Activated naive CD8-positive, alpha-beta T cell treated with anti-CD3 and anti-CD28 coated beads, Interleukin-2, amount 10 ng/mL, durations not matched to agents 7 days and 5 days (primary cell): ENCODE measurements at regions not wholly inside any gene's neighbourhood (a gene's known extent, or its start where the extent isn't known, plus 50 kb on each side); places are given as distances from the start of the nearest gene placed in this dataset.

Experiments used
- ATAC-seq: fragments of 150-1000 bp; cut with Tn5 transposase; one replicate; pipeline ENCODE4 v1.10.0; 2021; ENCODE audit warnings: low read depth, moderate library complexity
- POLR2A ChIA-PET: fragments of 350-600 bp; sonication (Branson Sonifier 250); formaldehyde crosslinking; loops from one replicate; lab custom pipeline; 2021; ENCODE audit warnings: antibody characterized with exemption; lab: Charles Lee
- DNase-seq: peaks from one replicate; pipeline ENCODE4 v3.0.0; 2021
- H3K27ac Mint-ChIP-seq: one replicate; pipeline ENCODE4 v1.8.0; 2022; ENCODE audit warnings: mild to moderate bottlenecking, mixed read lengths
- H3K27me3 Mint-ChIP-seq: one replicate; pipeline ENCODE4 v1.8.0; 2022; ENCODE audit warnings: mild to moderate bottlenecking, moderate library complexity, mixed read lengths
- H3K36me3 Mint-ChIP-seq: one replicate; pipeline ENCODE4 v1.8.0; 2021; ENCODE audit warnings: mild to moderate bottlenecking, mixed read lengths
- H3K4me1 Mint-ChIP-seq: one replicate; pipeline ENCODE4 v1.8.0; 2021; ENCODE audit warnings: mixed read lengths
- H3K4me3 Mint-ChIP-seq: one replicate; pipeline ENCODE4 v1.8.0; 2022; ENCODE audit warnings: mild to moderate bottlenecking, moderate library complexity, mixed read lengths
- H3K9me3 Mint-ChIP-seq: one replicate; pipeline ENCODE4 v1.8.0; 2021; ENCODE audit warnings: mixed read lengths

- ATAC-seq (no peak), DNase-seq (no peak)
- Mint-ChIP-seq H3K27me3 (peaks cover 2% of the 10 kb centered on the region), H3K4me3 (no peak overlapping the region), H3K9me3 (peaks cover 6% of the 10 kb centered on the region), H3K36me3 (no peaks in the 10 kb centered on the region), H3K27ac (no peak overlapping the region), H3K4me1 (peaks cover 4% of the 10 kb centered on the region)
- POLR2A ChIA-PET, result interaction anchor here (0.6 kb wide), 1 partner anchor 292 kb away, joined by 4 read pairs; no protein-coding TSS in a partner anchor
Measured at GRCh38 chr1:224791362-224791941, 138.0 kb upstream of the DNAH14 start.

DNA sequence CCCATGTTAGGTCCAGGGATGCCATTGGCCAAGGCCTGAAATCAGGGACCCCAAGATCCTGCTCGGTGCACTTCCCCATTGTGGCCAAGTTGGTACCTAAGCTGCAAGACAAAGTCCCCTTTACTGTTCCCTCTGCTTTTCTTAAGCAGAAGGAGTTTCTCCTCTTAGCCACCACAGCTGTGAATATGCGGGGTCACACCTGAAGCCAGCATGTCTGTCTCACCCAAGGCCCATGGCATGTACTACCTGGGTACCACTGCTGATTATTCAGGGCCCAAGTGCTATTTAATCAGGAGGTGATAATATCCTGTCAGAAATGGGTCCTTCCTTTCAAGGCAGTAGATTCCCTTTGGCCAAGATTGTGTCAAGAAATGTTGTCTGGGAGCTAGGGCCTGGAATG lies 133.9 kb upstream of the DNAH14 start:
- H3K27ac Mint-ChIP-seq, result no peak overlapping the region
- H3K4me3 Mint-ChIP-seq, result no peak overlapping the region
- DNase-seq (no peak), ATAC-seq (no peak)
- H3K9me3 Mint-ChIP-seq, result no peaks in the 10 kb centered on the region
- H3K4me1 Mint-ChIP-seq, result no peaks in the 10 kb centered on the region
- H3K27me3 Mint-ChIP-seq, result peaks cover 2% of the 10 kb centered on the region
- POLR2A ChIA-PET, result no interaction called here
- H3K36me3 Mint-ChIP-seq, result no peaks in the 10 kb centered on the region

DNA sequence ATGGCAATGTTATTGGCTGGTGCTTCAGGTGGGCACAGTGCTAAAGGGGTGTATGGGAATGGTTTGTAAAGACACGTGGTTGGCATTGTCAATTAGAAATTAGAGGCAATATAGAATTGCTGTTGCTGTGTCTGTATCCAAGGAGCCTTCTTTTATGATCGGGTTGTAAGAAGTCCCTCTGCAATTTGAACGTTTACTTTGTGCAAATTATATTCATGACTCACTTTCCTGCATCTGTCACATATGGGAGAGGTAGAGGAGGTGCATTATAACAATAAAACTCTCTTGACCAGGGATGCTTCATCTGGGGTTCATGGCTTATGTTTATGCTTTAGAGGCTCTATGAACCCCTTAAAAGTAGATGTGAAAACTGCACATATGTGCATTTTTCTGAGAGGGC lies 130.4 kb upstream of the DNAH14 start:
- peaks cover 1% of the 10 kb centered on the region for H3K9me3 Mint-ChIP-seq
- no peak for ATAC-seq
- H3K4me3 Mint-ChIP-seq, result no peak overlapping the region
- POLR2A ChIA-PET, result no interaction called here
- peaks cover 2% of the 10 kb centered on the region for H3K4me1 Mint-ChIP-seq
- H3K27ac Mint-ChIP-seq, result no peak overlapping the region
- H3K36me3 Mint-ChIP-seq, result no peaks in the 10 kb centered on the region
- no peaks in the 10 kb centered on the region for H3K27me3 Mint-ChIP-seq
- DNase-seq, result no peak

DNA sequence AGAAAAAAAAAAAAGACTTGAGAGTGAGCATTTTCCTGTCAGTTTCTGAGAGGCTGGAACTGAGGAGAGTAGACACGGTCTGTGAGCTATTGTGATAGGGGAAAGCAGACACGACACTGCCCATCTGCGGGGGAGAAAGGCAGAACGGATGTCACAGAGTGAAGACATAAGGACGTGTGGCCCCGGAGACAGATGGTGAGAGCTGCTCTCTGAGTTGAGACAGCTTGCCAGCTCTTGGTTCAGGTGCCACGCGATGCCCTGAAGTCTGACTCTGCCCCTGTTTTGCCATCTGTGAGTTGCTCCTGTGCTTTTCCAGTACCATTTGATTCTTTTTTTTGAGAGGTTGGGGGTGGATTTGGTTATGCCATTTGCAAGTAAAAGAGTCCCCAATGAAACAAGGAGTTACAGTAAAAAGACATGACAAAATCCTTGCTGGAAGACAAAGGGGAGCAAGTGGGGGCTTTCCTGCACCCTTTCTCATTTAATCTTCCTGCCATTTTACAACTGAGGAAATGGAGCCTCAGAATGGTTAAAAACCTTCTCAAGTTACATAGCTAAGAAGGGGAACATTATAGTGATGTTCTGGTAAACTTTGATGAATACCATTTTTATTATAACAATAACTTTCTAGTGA lies 128.9 kb upstream of the DNAH14 start:
- no peaks in the 10 kb centered on the region for H3K27me3 Mint-ChIP-seq
- H3K27ac Mint-ChIP-seq, result no peak overlapping the region
- ATAC-seq (no peak), DNase-seq (no peak)
- POLR2A ChIA-PET, result no interaction called here
- no peak overlapping the region for H3K4me3 Mint-ChIP-seq
- peaks cover 1% of the 10 kb centered on the region for H3K9me3 Mint-ChIP-seq
- no peaks in the 10 kb centered on the region for H3K36me3 Mint-ChIP-seq
- peaks cover 7% of the 10 kb centered on the region for H3K4me1 Mint-ChIP-seq

DNA sequence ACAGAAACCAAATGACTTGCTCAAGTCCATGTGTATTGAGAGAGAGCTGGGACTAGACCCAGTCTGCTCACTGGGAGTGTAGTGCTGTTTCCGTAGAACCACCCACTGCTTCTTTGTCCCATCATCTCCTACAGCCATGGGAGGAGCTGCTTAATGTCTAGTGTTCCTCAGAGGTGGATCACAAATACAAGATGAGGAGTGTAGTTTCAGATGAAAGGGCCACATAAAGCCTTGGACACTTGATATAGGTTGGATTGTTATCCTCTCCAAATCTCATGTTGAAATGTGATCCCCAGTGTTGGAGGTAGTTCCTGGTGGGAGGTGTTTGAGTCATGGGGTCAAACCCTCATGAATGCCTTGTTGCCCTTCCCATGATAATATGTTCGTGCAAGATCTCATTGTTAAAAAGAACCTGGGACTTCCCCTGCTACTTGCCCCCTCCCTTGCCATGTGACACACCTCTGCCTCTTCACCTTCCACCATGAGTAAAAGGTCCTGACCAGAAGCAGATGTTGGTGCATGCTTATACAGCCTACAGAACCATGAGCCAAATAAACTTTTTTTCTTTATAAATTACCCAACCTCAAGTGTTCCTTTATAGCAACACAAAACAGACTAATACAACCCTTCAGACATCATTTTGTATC lies 127.5 kb upstream of the DNAH14 start:
- no peak for ATAC-seq
- Mint-ChIP-seq H3K27me3 (peaks cover 2% of the 10 kb centered on the region), H3K4me1 (peaks cover 7% of the 10 kb centered on the region), H3K4me3 (no peak overlapping the region), H3K9me3 (peaks cover 1% of the 10 kb centered on the region), H3K27ac (no peak overlapping the region), H3K36me3 (no peaks in the 10 kb centered on the region)
- no peak for DNase-seq
- POLR2A ChIA-PET, result no interaction called here

GRCh38 chr1:224802617-224803016 lies 126.9 kb upstream of the DNAH14 start:
- no peak for ATAC-seq
- H3K36me3 Mint-ChIP-seq, result no peaks in the 10 kb centered on the region
- POLR2A ChIA-PET, result no interaction called here
- peaks cover 7% of the 10 kb centered on the region for H3K4me1 Mint-ChIP-seq
- no peak overlapping the region for H3K27ac Mint-ChIP-seq
- H3K4me3 Mint-ChIP-seq, result no peak overlapping the region
- H3K9me3 Mint-ChIP-seq, result peaks cover 1% of the 10 kb centered on the region
- peaks cover 2% of the 10 kb centered on the region for H3K27me3 Mint-ChIP-seq
- no peak for DNase-seq

DNA sequence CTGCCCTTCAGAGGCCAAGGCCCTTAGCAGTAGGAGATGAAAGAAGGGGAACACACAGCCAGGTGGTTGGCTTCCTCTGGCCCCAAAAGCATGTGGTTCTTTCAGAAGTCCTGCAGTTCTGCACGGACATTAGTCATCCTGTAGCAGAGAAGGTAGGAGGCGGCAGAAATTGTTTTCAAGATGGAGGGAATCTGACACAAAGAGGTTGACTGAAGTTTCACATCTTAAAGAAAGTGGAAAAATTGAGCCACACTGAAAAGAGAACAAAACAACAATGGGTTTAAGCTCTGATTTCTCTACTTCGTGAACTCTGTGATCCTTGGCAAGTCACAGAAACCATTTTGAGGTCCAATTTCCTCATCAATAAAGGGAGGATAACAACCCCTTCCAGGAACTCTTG lies 125.3 kb upstream of the DNAH14 start:
- Mint-ChIP-seq H3K4me1 (peaks cover 7% of the 10 kb centered on the region), H3K9me3 (peaks cover 1% of the 10 kb centered on the region), H3K27me3 (peaks cover 2% of the 10 kb centered on the region), H3K4me3 (no peak overlapping the region), H3K27ac (no peak overlapping the region), H3K36me3 (no peaks in the 10 kb centered on the region)
- ATAC-seq, result no peak
- POLR2A ChIA-PET, result no interaction called here
- DNase-seq, result no peak

DNA sequence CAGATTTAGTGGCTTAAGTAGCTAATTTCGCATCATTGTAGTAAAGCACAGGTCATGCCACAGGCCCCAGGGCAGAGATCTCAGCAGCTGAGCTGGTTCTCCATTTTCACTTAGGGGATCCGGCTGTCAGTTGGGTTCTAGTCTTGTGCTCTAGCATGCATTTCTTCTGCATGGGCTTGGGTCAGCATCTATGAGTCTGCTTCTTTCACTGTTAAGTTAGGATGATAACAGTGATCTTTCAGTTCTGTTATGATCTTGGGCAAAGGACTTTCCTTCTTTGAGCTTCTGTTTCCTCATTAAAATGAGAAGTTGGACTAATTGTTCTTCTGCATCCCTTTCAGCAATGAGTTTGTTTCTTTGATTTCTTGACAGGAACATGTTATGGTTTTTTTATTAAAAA lies 123.6 kb upstream of the DNAH14 start:
- Mint-ChIP-seq H3K27ac (no peak overlapping the region), H3K36me3 (no peaks in the 10 kb centered on the region), H3K4me1 (peaks cover 7% of the 10 kb centered on the region), H3K9me3 (peaks cover 3% of the 10 kb centered on the region), H3K4me3 (no peak overlapping the region), H3K27me3 (peaks cover 2% of the 10 kb centered on the region)
- DNase-seq (no peak), ATAC-seq (no peak)
- POLR2A ChIA-PET, result no interaction called here

DNA sequence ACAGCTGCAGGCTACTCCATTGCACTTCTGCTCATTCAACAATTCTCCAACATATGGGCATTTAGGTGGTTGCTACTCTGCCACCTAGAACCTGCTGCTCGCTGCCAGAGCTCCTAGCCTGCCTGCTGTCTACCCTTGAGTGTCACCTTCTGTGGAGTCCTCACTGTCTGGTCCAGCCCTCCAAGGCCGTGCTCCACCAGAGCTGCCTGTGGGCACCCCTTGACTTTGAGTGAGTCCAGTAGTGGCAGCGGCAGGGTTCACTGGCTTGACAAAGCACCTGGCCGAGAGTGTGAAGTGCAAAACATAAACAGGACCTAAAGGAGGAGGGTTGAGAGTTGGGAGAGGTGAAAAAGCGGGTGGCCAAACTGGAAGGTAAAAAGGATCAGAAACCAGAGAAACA lies 120.3 kb upstream of the DNAH14 start:
- H3K27me3 Mint-ChIP-seq, result peaks cover 2% of the 10 kb centered on the region
- peaks cover 6% of the 10 kb centered on the region for H3K9me3 Mint-ChIP-seq
- ATAC-seq (no peak), DNase-seq (no peak)
- no peak overlapping the region for H3K27ac Mint-ChIP-seq
- H3K36me3 Mint-ChIP-seq, result no peaks in the 10 kb centered on the region
- POLR2A ChIA-PET, result no interaction called here
- H3K4me3 Mint-ChIP-seq, result no peak overlapping the region
- peaks cover 4% of the 10 kb centered on the region for H3K4me1 Mint-ChIP-seq

GRCh38 chr1:224809613-224810012 lies 119.9 kb upstream of the DNAH14 start:
- H3K27me3 Mint-ChIP-seq, result peaks cover 2% of the 10 kb centered on the region
- no peak overlapping the region for H3K27ac Mint-ChIP-seq
- POLR2A ChIA-PET, result no interaction called here
- peaks cover 8% of the 10 kb centered on the region for H3K9me3 Mint-ChIP-seq
- ATAC-seq (no peak), DNase-seq (no peak)
- H3K4me3 Mint-ChIP-seq, result no peak overlapping the region
- no peaks in the 10 kb centered on the region for H3K36me3 Mint-ChIP-seq
- H3K4me1 Mint-ChIP-seq, result peaks cover 1% of the 10 kb centered on the region

- Mint-ChIP-seq H3K4me1 (no peaks in the 10 kb centered on the region), H3K36me3 (no peaks in the 10 kb centered on the region), H3K27ac (no peak overlapping the region), H3K4me3 (no peak overlapping the region), H3K27me3 (no peaks in the 10 kb centered on the region), H3K9me3 (peaks cover 8% of the 10 kb centered on the region)
- DNase-seq (no peak), ATAC-seq (no peak)
- POLR2A ChIA-PET, result no interaction called here
Measured at GRCh38 chr1:224811564-224811963, 117.9 kb upstream of the DNAH14 start.

DNA sequence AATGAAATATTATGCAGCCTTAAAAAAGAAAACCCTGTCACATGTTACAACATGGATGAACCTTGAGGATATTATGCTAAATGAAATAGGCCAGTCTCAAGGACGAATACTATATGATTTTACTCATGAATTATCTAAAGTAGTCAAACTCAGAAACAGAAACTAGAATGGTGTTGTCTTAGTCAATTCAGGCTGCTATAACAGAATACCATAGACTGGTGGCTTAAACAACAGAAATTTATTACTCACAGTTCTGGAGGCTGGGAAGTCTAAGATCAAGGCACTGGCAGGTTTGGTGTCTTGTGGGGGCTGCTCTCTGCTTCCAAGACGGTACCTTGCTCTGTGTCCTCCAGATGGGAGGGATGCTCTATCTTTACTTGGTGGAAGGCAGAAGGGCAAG lies 113.8 kb upstream of the DNAH14 start:
- POLR2A ChIA-PET, result no interaction called here
- no peak for DNase-seq
- H3K9me3 Mint-ChIP-seq, result peaks cover 7% of the 10 kb centered on the region
- ATAC-seq, result no peak
- H3K4me3 Mint-ChIP-seq, result no peak overlapping the region
- H3K27me3 Mint-ChIP-seq, result peaks cover 4% of the 10 kb centered on the region
- no peaks in the 10 kb centered on the region for H3K36me3 Mint-ChIP-seq
- no peak overlapping the region for H3K27ac Mint-ChIP-seq
- no peaks in the 10 kb centered on the region for H3K4me1 Mint-ChIP-seq

DNA sequence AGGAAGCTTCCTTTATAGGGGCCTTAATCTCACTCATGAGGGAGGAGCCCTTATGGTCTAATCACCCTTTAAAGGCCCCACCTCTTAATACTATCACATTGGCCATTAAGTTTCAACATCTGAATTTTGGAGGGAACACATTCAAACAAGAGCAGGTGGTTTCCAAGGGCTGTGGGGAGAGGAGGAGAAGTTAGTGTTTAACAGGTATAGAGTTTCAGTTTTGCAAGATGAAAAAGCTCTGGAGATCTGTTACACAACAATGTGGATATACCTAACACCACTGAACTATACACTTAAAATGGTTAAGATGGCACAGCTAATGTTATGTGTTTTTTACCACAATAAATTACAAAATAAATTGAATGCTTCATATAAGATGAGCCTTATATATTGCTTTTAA lies 113.4 kb upstream of the DNAH14 start:
- Mint-ChIP-seq H3K36me3 (no peaks in the 10 kb centered on the region), H3K4me3 (no peak overlapping the region), H3K4me1 (no peaks in the 10 kb centered on the region), H3K27me3 (peaks cover 4% of the 10 kb centered on the region), H3K9me3 (peaks cover 6% of the 10 kb centered on the region), H3K27ac (no peak overlapping the region)
- DNase-seq (no peak), ATAC-seq (no peak)
- POLR2A ChIA-PET, result no interaction called here

DNA sequence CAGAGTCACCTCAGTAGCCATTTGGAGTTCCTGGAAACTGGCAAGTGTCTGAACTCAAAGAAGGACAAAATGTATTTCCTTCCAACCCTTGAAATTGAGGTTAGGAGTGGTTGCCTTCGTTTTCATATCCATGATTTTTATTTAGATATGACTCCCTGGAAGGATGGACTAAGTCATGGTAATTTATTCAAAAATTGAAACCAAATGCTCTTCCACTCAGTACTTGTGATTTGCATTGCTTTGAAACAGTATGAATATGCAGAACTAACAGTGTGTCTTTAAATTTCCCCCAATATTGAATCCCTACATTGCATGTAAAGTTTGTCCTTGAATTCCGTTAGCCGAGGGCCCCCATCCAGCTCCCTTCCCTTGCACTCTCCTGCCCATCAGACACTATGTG lies 112.1 kb upstream of the DNAH14 start:
- H3K27me3 Mint-ChIP-seq, result peaks cover 4% of the 10 kb centered on the region
- no peak overlapping the region for H3K27ac Mint-ChIP-seq
- no peak for ATAC-seq
- no peaks in the 10 kb centered on the region for H3K36me3 Mint-ChIP-seq
- H3K4me3 Mint-ChIP-seq, result no peak overlapping the region
- POLR2A ChIA-PET, result no interaction called here
- DNase-seq, result no peak
- H3K4me1 Mint-ChIP-seq, result no peaks in the 10 kb centered on the region
- peaks cover 8% of the 10 kb centered on the region for H3K9me3 Mint-ChIP-seq
